Liver (tissue), 3 donors: ENCODE measurements at regions not wholly inside any gene's neighbourhood (a gene's known extent, or its start where the extent isn't known, plus 50 kb on each side); places are given as distances from the start of the nearest gene placed in this dataset.

Experiments
- EGR1 ChIP-seq, 2 donors: IDR thresholded peaks; 2 replicates each; pipeline ENCODE4 v1.6.1; 2016 to 2018; ENCODE audit warnings: antibody characterized with exemption in 2 of 2, low read depth in 2 of 2
- FOXA1 ChIP-seq: IDR thresholded peaks from 2 replicates; pipeline ENCODE4 v1.6.1; 2016; ENCODE audit warnings: antibody characterized with exemption
- GABPA ChIP-seq, 2 donors: IDR thresholded peaks in 1 of 2; conservative IDR thresholded peaks in 1 of 2; 2 replicates each; pipeline ENCODE4 v1.6.1; 2016; ENCODE audit warnings: antibody characterized with exemption in 2 of 2, mild to moderate bottlenecking in 1 of 2, moderate library complexity in 1 of 2
- JUND ChIP-seq, 2 donors: IDR thresholded peaks; 2 replicates each; pipeline ENCODE4 v1.6.1; 2016; ENCODE audit warnings: antibody characterized with exemption in 2 of 2
- NR2F2 ChIP-seq: IDR thresholded peaks from 2 replicates; pipeline ENCODE4 v1.6.1; 2016; ENCODE audit warnings: antibody characterized with exemption
- RAD21 ChIP-seq, 2 donors: IDR thresholded peaks; 2 replicates each; pipeline ENCODE4 v1.6.1; 2016; ENCODE audit warnings: antibody characterized with exemption in 2 of 2, mild to moderate bottlenecking in 2 of 2
- SP1 ChIP-seq: IDR thresholded peaks from 2 replicates; pipeline ENCODE4 v1.6.1; 2018; ENCODE audit warnings: antibody characterized with exemption, mild to moderate bottlenecking
- TAF1 ChIP-seq: conservative IDR thresholded peaks from 2 replicates; pipeline ENCODE4 v1.6.1; 2016; ENCODE audit warnings: antibody characterized with exemption, mild to moderate bottlenecking
- YY1 ChIP-seq: IDR thresholded peaks from 2 replicates; pipeline ENCODE4 v1.6.1; 2016; ENCODE audit warnings: antibody characterized with exemption, mild to moderate bottlenecking
- TF ChIP-seq, protein P1 (sequence below): IDR thresholded peaks from 2 replicates; pipeline ENCODE4 v1.6.1; 2016; ENCODE audit warnings: antibody characterized with exemption, mild to moderate bottlenecking
- TF ChIP-seq, protein P2 (sequence below): fragments of 150-350 bp; IDR thresholded peaks from 2 replicates; pipeline ENCODE4 v1.5.1; 2017; ENCODE audit warnings: improper control_type of control experiment, low read depth, low read length; ENCODE audit not compliant: missing input control
- TF ChIP-seq, protein P3 (sequence below): IDR thresholded peaks from 2 replicates; pipeline ENCODE4 v1.6.1; 2016; ENCODE audit warnings: antibody characterized with exemption
- TF ChIP-seq, protein P4 (sequence below): IDR thresholded peaks from 2 replicates; pipeline ENCODE4 v1.6.1; 2016; ENCODE audit warnings: antibody characterized with exemption
- TF ChIP-seq, protein P5 (sequence below): IDR thresholded peaks from 2 replicates; pipeline ENCODE4 v1.6.1; 2016; ENCODE audit warnings: antibody characterized with exemption
- donor health status: healthy.
- donor health status: healthy.

DNA sequence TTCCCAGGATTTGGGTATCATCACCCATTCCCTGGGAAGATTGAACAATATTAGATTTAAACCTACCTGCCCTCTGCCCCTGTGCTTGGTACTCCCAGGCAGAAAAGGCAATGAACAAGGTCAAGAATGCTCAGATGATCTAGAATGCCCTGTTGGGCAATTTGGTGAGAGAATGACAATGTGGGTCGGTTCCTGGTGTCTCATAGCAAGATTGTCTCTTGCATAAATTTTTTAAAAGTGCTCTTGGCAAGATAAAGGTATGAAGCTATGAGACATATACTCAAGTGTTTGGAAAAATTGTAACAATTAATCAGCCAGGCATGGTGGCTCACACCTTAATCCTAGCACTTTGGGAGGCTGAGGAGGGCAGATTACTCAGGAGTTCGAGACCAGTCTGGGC lies 86.0 kb upstream of the OTX2 start:
- TF ChIP-seq, protein P1, sequence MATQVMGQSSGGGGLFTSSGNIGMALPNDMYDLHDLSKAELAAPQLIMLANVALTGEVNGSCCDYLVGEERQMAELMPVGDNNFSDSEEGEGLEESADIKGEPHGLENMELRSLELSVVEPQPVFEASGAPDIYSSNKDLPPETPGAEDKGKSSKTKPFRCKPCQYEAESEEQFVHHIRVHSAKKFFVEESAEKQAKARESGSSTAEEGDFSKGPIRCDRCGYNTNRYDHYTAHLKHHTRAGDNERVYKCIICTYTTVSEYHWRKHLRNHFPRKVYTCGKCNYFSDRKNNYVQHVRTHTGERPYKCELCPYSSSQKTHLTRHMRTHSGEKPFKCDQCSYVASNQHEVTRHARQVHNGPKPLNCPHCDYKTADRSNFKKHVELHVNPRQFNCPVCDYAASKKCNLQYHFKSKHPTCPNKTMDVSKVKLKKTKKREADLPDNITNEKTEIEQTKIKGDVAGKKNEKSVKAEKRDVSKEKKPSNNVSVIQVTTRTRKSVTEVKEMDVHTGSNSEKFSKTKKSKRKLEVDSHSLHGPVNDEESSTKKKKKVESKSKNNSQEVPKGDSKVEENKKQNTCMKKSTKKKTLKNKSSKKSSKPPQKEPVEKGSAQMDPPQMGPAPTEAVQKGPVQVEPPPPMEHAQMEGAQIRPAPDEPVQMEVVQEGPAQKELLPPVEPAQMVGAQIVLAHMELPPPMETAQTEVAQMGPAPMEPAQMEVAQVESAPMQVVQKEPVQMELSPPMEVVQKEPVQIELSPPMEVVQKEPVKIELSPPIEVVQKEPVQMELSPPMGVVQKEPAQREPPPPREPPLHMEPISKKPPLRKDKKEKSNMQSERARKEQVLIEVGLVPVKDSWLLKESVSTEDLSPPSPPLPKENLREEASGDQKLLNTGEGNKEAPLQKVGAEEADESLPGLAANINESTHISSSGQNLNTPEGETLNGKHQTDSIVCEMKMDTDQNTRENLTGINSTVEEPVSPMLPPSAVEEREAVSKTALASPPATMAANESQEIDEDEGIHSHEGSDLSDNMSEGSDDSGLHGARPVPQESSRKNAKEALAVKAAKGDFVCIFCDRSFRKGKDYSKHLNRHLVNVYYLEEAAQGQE: no peak
- TF ChIP-seq, protein P2, sequence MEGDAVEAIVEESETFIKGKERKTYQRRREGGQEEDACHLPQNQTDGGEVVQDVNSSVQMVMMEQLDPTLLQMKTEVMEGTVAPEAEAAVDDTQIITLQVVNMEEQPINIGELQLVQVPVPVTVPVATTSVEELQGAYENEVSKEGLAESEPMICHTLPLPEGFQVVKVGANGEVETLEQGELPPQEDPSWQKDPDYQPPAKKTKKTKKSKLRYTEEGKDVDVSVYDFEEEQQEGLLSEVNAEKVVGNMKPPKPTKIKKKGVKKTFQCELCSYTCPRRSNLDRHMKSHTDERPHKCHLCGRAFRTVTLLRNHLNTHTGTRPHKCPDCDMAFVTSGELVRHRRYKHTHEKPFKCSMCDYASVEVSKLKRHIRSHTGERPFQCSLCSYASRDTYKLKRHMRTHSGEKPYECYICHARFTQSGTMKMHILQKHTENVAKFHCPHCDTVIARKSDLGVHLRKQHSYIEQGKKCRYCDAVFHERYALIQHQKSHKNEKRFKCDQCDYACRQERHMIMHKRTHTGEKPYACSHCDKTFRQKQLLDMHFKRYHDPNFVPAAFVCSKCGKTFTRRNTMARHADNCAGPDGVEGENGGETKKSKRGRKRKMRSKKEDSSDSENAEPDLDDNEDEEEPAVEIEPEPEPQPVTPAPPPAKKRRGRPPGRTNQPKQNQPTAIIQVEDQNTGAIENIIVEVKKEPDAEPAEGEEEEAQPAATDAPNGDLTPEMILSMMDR: no peak
- TF ChIP-seq, protein P3, sequence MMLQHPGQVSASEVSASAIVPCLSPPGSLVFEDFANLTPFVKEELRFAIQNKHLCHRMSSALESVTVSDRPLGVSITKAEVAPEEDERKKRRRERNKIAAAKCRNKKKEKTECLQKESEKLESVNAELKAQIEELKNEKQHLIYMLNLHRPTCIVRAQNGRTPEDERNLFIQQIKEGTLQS: no peak
- no peak for TF ChIP-seq RAD21 (IDR thresholded peaks at IDR 0.05)
- no peak for TF ChIP-seq NR2F2
- TF ChIP-seq, protein P4, sequence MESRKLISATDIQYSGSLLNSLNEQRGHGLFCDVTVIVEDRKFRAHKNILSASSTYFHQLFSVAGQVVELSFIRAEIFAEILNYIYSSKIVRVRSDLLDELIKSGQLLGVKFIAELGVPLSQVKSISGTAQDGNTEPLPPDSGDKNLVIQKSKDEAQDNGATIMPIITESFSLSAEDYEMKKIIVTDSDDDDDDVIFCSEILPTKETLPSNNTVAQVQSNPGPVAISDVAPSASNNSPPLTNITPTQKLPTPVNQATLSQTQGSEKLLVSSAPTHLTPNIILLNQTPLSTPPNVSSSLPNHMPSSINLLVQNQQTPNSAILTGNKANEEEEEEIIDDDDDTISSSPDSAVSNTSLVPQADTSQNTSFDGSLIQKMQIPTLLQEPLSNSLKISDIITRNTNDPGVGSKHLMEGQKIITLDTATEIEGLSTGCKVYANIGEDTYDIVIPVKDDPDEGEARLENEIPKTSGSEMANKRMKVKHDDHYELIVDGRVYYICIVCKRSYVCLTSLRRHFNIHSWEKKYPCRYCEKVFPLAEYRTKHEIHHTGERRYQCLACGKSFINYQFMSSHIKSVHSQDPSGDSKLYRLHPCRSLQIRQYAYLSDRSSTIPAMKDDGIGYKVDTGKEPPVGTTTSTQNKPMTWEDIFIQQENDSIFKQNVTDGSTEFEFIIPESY: no peak
- TF ChIP-seq JUND (IDR thresholded peaks at IDR 0.05): no peak
- TF ChIP-seq TAF1: no peak
- TF ChIP-seq, protein P5, sequence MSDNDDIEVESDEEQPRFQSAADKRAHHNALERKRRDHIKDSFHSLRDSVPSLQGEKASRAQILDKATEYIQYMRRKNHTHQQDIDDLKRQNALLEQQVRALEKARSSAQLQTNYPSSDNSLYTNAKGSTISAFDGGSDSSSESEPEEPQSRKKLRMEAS: no peak
- TF ChIP-seq EGR1 (IDR thresholded peaks at IDR 0.05; ENCODE audit: low read depth in 2 of 2): no peak
- TF ChIP-seq FOXA1: no peak
- no peak for TF ChIP-seq YY1
- no peak for TF ChIP-seq SP1
- TF ChIP-seq GABPA (IDR thresholded peaks at IDR 0.05 in 1 of 2, conservative IDR thresholded peaks at IDR 0.05 in 1 of 2): no peak
